ENCODE measurements at regions not wholly inside any gene's neighbourhood (a gene's known extent, or its start where the extent isn't known, plus 50 kb on each side); places are given as distances from the start of the nearest gene placed in this dataset.

GRCh38 chr2:9137379-9138150, 69.0 kb upstream of the ASAP2 start:
- no peak for DNase-seq (ENCODE audit: low read depth in 1 of 2, low spot score in 1 of 2)

- no peak for DNase-seq (ENCODE audit: low read depth in 1 of 2, low spot score in 1 of 2)
Observed at GRCh38 chr2:9135822-9136558, 70.6 kb upstream of the ASAP2 start.

- no peak for DNase-seq (ENCODE audit: low read depth in 1 of 2, low spot score in 1 of 2)
Observed at GRCh38 chr2:9127316-9127715, 79.3 kb upstream of the ASAP2 start.

- no peak for DNase-seq (ENCODE audit: low read depth in 1 of 2, low spot score in 1 of 2)
Observed at GRCh38 chr2:9126540-9126939, 80.1 kb upstream of the ASAP2 start.

GRCh38 chr2:9124231-9124741, 82.3 kb upstream of the ASAP2 start:
- no peak for DNase-seq (ENCODE audit: low read depth in 1 of 2, low spot score in 1 of 2)

- no peak for DNase-seq (ENCODE audit: low read depth in 1 of 2, low spot score in 1 of 2)
Observed at GRCh38 chr2:9123069-9123468, 83.5 kb upstream of the ASAP2 start.

GRCh38 chr2:9122367-9122766, 84.2 kb upstream of the ASAP2 start:
- DNase-seq (ENCODE audit: low read depth in 1 of 2, low spot score in 1 of 2) = no peak

- no peak for DNase-seq (ENCODE audit: low read depth in 1 of 2, low spot score in 1 of 2)
Observed at GRCh38 chr2:9118383-9118960, 88.1 kb upstream of the ASAP2 start.

- no peak for DNase-seq (ENCODE audit: low read depth in 1 of 2, low spot score in 1 of 2)
Observed at GRCh38 chr2:9115229-9115628, 91.4 kb upstream of the ASAP2 start.

- DNase-seq (ENCODE audit: low read depth in 1 of 2, low spot score in 1 of 2) = no peak
Observed at GRCh38 chr2:9114458-9114857, 92.2 kb upstream of the ASAP2 start.

GRCh38 chr2:9113916-9114315, 92.7 kb upstream of the ASAP2 start:
- no peak for DNase-seq (ENCODE audit: low read depth in 1 of 2, low spot score in 1 of 2)

- DNase-seq (ENCODE audit: low read depth in 1 of 2, low spot score in 1 of 2) = no peak
Observed at GRCh38 chr2:9113262-9113661, 93.3 kb upstream of the ASAP2 start.

GRCh38 chr2:9112079-9112721, 94.4 kb upstream of the ASAP2 start:
- DNase-seq (ENCODE audit: low read depth in 1 of 2, low spot score in 1 of 2) = no peak

GRCh38 chr2:9110893-9111569, 95.6 kb upstream of the ASAP2 start:
- DNase-seq (ENCODE audit: low read depth in 1 of 2, low spot score in 1 of 2) = no peak

GRCh38 chr2:9110346-9110884, 96.2 kb upstream of the ASAP2 start:
- no peak for DNase-seq (ENCODE audit: low read depth in 1 of 2, low spot score in 1 of 2)

GRCh38 chr2:9109871-9110270, 96.7 kb upstream of the ASAP2 start:
- no peak for DNase-seq (ENCODE audit: low read depth in 1 of 2, low spot score in 1 of 2)

- no peak for DNase-seq (ENCODE audit: low read depth in 1 of 2, low spot score in 1 of 2)
Observed at GRCh38 chr2:9108210-9108967, 98.2 kb upstream of the ASAP2 start.

GRCh38 chr2:9107168-9108025, 99.2 kb upstream of the ASAP2 start:
- DNase-seq (ENCODE audit: low read depth in 1 of 2, low spot score in 1 of 2) = no peak

Measured in stimulated activated CD4-positive, alpha-beta T cell treated with anti-CD3 and anti-CD28 coated beads, Interleukin-15, amount 100 ng/mL, for 1 hour (primary cell).